ENCODE measurements at regions not wholly inside any gene's neighbourhood (a gene's known extent, or its start where the extent isn't known, plus 50 kb on each side); places are given as distances from the start of the nearest gene placed in this dataset.

DNA sequence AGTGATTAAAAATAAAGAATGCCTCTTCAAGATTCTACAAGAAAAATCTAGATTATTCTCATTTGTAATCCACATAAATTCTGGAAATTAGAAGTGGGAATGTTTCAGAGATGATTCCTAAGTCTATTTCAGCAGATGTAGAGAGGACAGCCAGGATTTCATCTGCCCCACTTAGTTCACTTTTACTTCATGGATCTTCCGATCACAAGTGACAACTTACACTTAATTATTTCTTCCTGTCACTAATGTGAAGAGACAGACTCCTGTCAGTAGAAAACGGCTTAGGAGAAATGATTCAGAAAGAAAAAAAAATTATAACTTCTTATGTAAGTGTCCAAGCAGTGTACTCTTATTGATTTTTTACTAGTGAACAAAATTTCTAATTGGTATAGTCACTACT lies 368.2 kb upstream of the SMIM30 start:
- ATAC-seq (no peak), FAIRE-seq (no peak)
- POLR2A ChIA-PET, result no interaction called here

DNA sequence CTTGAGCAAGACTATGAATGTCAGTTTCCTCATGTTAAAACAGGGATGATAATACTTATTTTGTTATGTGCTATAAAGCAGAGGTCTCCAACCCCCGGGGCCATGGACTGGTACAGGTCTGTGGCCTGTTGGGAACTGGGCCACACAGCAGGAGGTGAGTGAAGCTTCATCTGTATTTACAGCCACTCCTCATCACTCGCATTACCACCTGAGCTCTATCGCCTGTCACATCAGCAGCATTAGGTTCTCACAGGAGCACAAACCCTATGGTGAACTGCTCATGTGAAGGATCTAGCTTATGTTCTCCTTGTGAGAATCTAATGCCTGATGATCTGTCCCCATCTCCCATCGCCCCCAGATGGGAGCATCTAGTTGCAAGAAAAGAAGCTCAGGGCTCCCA lies 365.3 kb upstream of the SMIM30 start:
- ChIA-PET POLR2A (no interaction called here), CTCF (no interaction called here)
- 5% methylated on average over 4 of the region's 4 CpGs for WGBS (ENCODE audit: missing lambda C conversion rate)
- Histone ChIP-seq H3K27ac (no peak overlapping the region), H3K4me2 (no peak overlapping the region), H3K4me1 (no peaks in the 10 kb centered on the region), H3K4me3 (no peak overlapping the region), H3K9me3 (no peaks in the 10 kb centered on the region)
- no peak for ATAC-seq
- DNase-seq (ENCODE audit: low read depth in 1 of 2, low spot score in 1 of 2), result no peak
- no peak for FAIRE-seq
- TF ChIP-seq KDM5A (IDR thresholded peaks at IDR 0.05), result no peak
- no peak for TF ChIP-seq ZC3H11A (IDR thresholded peaks at IDR 0.05)
- no peak for TF ChIP-seq NR3C1 (IDR thresholded peaks at IDR 0.05)
- no peak for TF ChIP-seq JUN (IDR thresholded peaks at IDR 0.05)
- TF ChIP-seq POLR2A (IDR thresholded peaks at IDR 0.05; ENCODE audit: low read length), result no peak
- TF ChIP-seq POLR2AphosphoS2 (conservative IDR thresholded peaks at IDR 0.05; ENCODE audit: low read length), result no peak
- no peak for TF ChIP-seq HOXB13 (CRISPR knock-in tag; IDR thresholded peaks at IDR 0.05; ENCODE audit: low read depth)
- no peak for TF ChIP-seq FOSB (CRISPR knock-in tag; IDR thresholded peaks at IDR 0.05)
- no peak for TF ChIP-seq FOXS1 (CRISPR knock-in tag; IDR thresholded peaks at IDR 0.05)
- no peak for TF ChIP-seq NFE2L2 (conservative IDR thresholded peaks at IDR 0.05; ENCODE audit: low read length)
- TF ChIP-seq, protein P1, sequence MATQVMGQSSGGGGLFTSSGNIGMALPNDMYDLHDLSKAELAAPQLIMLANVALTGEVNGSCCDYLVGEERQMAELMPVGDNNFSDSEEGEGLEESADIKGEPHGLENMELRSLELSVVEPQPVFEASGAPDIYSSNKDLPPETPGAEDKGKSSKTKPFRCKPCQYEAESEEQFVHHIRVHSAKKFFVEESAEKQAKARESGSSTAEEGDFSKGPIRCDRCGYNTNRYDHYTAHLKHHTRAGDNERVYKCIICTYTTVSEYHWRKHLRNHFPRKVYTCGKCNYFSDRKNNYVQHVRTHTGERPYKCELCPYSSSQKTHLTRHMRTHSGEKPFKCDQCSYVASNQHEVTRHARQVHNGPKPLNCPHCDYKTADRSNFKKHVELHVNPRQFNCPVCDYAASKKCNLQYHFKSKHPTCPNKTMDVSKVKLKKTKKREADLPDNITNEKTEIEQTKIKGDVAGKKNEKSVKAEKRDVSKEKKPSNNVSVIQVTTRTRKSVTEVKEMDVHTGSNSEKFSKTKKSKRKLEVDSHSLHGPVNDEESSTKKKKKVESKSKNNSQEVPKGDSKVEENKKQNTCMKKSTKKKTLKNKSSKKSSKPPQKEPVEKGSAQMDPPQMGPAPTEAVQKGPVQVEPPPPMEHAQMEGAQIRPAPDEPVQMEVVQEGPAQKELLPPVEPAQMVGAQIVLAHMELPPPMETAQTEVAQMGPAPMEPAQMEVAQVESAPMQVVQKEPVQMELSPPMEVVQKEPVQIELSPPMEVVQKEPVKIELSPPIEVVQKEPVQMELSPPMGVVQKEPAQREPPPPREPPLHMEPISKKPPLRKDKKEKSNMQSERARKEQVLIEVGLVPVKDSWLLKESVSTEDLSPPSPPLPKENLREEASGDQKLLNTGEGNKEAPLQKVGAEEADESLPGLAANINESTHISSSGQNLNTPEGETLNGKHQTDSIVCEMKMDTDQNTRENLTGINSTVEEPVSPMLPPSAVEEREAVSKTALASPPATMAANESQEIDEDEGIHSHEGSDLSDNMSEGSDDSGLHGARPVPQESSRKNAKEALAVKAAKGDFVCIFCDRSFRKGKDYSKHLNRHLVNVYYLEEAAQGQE (IDR thresholded peaks at IDR 0.05), result no peak
- no peak for TF ChIP-seq FOSL2 (IDR thresholded peaks at IDR 0.05)
- no peak for TF ChIP-seq FOSL2 (CRISPR knock-in tag; IDR thresholded peaks at IDR 0.05)
- no peak for TF ChIP-seq MYC (IDR thresholded peaks at IDR 0.05; ENCODE audit: borderline replicate concordance, low read length)
- TF ChIP-seq RNF2 (IDR thresholded peaks at IDR 0.05; ENCODE audit: borderline replicate concordance, low read depth), result no peak
- no peak for TF ChIP-seq RCOR1 (IDR thresholded peaks at IDR 0.05; ENCODE audit: low read depth, low read length)
- TF ChIP-seq, protein P2, sequence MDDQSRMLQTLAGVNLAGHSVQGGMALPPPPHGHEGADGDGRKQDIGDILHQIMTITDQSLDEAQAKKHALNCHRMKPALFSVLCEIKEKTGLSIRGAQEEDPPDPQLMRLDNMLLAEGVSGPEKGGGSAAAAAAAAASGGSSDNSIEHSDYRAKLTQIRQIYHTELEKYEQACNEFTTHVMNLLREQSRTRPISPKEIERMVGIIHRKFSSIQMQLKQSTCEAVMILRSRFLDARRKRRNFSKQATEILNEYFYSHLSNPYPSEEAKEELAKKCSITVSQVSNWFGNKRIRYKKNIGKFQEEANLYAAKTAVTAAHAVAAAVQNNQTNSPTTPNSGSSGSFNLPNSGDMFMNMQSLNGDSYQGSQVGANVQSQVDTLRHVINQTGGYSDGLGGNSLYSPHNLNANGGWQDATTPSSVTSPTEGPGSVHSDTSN (IDR thresholded peaks at IDR 0.05), result no peak
- TF ChIP-seq RAD21 (conservative IDR thresholded peaks at IDR 0.05 in 1 of 2, IDR thresholded peaks at IDR 0.05 in 1 of 2), result no peak
- no peak for TF ChIP-seq MAZ (IDR thresholded peaks at IDR 0.05; ENCODE audit: borderline replicate concordance, low read depth, low read length)

More for the DNA sequence above, 368.2 kb upstream of the SMIM30 start:
- no peaks in the 10 kb centered on the region for H3K4me1 ChIP-seq
- 12% methylated on average over 2 of the region's 2 CpGs for WGBS (ENCODE audit: missing lambda C conversion rate)
- no peak overlapping the region for H3K27ac ChIP-seq
- TF ChIP-seq TFCP2L1 (CRISPR knock-in tag; IDR thresholded peaks at IDR 0.05), result no peak
- no peak for TF ChIP-seq ZNF302 (CRISPR knock-in tag; IDR thresholded peaks at IDR 0.05)
- no peak for TF ChIP-seq CBX2 (IDR thresholded peaks at IDR 0.05; ENCODE audit: borderline replicate concordance, low read depth)
- no peak for TF ChIP-seq SMC3 (IDR thresholded peaks at IDR 0.05)
- no peak for TF ChIP-seq HOXB13 (CRISPR knock-in tag; IDR thresholded peaks at IDR 0.05; ENCODE audit: low read depth)
- TF ChIP-seq HEYL (CRISPR knock-in tag; IDR thresholded peaks at IDR 0.05), result no peak
- no peak for TF ChIP-seq PHF8 (IDR thresholded peaks at IDR 0.05; ENCODE audit: borderline replicate concordance, low read depth)
- H3K4me2 ChIP-seq, result no peak overlapping the region
- CTCF ChIA-PET, result no interaction called here
- H3K4me3 ChIP-seq, result no peak overlapping the region
- no peak for DNase-seq (ENCODE audit: low read depth in 1 of 2, low spot score in 1 of 2)
- no peaks in the 10 kb centered on the region for H3K9me3 ChIP-seq

Data from A549 (cell line).